Endothelial cell of hepatic sinusoid (primary cell): ENCODE measurements at regions not wholly inside any gene's neighbourhood (a gene's known extent, or its start where the extent isn't known, plus 50 kb on each side); places are given as distances from the start of the nearest gene placed in this dataset.

Experiments used
- in situ Hi-C: cut with HindIII; loops from 2 replicates; pipeline ENCODE4 v1.10.0; 2017; ENCODE audit warnings: low sequenced_read_pairs

- in situ Hi-C loops: no loop called here
These were observed 87.2 kb upstream of the NCOR2 start for GRCh38 chr12:124654666-124655047.

- in situ Hi-C loops: no loop called here
These were observed 85.9 kb upstream of the NCOR2 start for GRCh38 chr12:124653169-124653931.

- in situ Hi-C loops: no loop called here
These were observed 85.2 kb upstream of the NCOR2 start for GRCh38 chr12:124652661-124653060.

- in situ Hi-C loops: no loop called here
These were observed 84.3 kb upstream of the NCOR2 start for GRCh38 chr12:124651516-124652273.

GRCh38 chr12:124650912-124651311 is 83.5 kb upstream of the NCOR2 start:
- in situ Hi-C loops: no loop called here

- in situ Hi-C loops: loop anchor here (10.0 kb wide), 1 partner anchor 106 kb away; no protein-coding TSS in a partner anchor
These were observed 81.4 kb upstream of the NCOR2 start for GRCh38 chr12:124648710-124649384.

- in situ Hi-C loops: loop anchor here (10.0 kb wide), 1 partner anchor 107 kb away; no protein-coding TSS in a partner anchor
These were observed 79.9 kb upstream of the NCOR2 start for GRCh38 chr12:124647316-124647715.

- in situ Hi-C loops: loop anchor here (10.0 kb wide), 1 partner anchor 108 kb away; no protein-coding TSS in a partner anchor
These were observed 79.2 kb upstream of the NCOR2 start for GRCh38 chr12:124646385-124647230.

GRCh38 chr12:124645530-124646244 is 78.3 kb upstream of the NCOR2 start:
- in situ Hi-C loops: loop anchor here (10.0 kb wide), 1 partner anchor 109 kb away; no protein-coding TSS in a partner anchor

GRCh38 chr12:124643768-124644167 is 76.4 kb upstream of the NCOR2 start:
- in situ Hi-C loops: loop anchor here (10.0 kb wide), 1 partner anchor 111 kb away; no protein-coding TSS in a partner anchor

- in situ Hi-C loops: loop anchor here (10.0 kb wide), 1 partner anchor 113 kb away; no protein-coding TSS in a partner anchor
These were observed 74.7 kb upstream of the NCOR2 start for GRCh38 chr12:124642105-124642504.

- in situ Hi-C loops: loop anchor here (10.0 kb wide), 1 partner anchor 113 kb away; no protein-coding TSS in a partner anchor
These were observed 74.2 kb upstream of the NCOR2 start for GRCh38 chr12:124641591-124641990.

- in situ Hi-C loops: loop anchor here (10.0 kb wide), 1 partner anchor 115 kb away; no protein-coding TSS in a partner anchor
These were observed 72.6 kb upstream of the NCOR2 start for GRCh38 chr12:124640056-124640455.

GRCh38 chr12:124639122-124639806 is 71.9 kb upstream of the NCOR2 start:
- in situ Hi-C loops: no loop called here

GRCh38 chr12:124637581-124637981 is 70.2 kb upstream of the NCOR2 start:
- in situ Hi-C loops: no loop called here

- in situ Hi-C loops: no loop called here
These were observed 69.8 kb upstream of the NCOR2 start for GRCh38 chr12:124637163-124637562.

- in situ Hi-C loops: no loop called here
These were observed 68.9 kb upstream of the NCOR2 start for GRCh38 chr12:124636138-124636978.

GRCh38 chr12:124635316-124635715 is 67.9 kb upstream of the NCOR2 start:
- in situ Hi-C loops: no loop called here
